ENCODE measurements at regions not wholly inside any gene's neighbourhood (a gene's known extent, or its start where the extent isn't known, plus 50 kb on each side); places are given as distances from the start of the nearest gene placed in this dataset.
A peak's percentile ranks its signal among the peaks of the same experiment; 100 is the strongest.

GRCh38 chr20:51335329-51335841 lies 207.1 kb downstream of the NFATC2 start:
- peak; percentile 50 for DNase-seq (ENCODE audit: low spot score)

DNA sequence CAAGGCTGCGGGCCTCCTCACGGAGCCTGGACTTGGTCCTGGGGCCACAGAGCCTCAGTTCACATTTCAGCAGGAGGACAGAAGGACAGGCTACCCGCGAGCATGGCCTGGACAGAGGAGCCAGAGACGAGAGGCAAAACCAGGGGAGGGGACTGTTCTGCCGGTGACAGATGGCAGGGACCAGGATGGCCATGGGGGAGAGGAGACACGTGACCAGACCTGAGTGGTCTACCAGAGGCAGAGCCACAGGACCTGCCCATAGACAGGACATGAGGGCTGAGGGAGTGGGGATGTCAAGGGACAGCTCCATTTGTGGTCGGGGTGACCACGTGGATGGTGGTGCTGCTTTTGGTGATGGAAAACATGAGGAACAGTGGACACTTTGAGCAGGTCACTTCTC lies 207.9 kb downstream of the NFATC2 start:
- DNase-seq (ENCODE audit: low spot score) = no peak

DNA sequence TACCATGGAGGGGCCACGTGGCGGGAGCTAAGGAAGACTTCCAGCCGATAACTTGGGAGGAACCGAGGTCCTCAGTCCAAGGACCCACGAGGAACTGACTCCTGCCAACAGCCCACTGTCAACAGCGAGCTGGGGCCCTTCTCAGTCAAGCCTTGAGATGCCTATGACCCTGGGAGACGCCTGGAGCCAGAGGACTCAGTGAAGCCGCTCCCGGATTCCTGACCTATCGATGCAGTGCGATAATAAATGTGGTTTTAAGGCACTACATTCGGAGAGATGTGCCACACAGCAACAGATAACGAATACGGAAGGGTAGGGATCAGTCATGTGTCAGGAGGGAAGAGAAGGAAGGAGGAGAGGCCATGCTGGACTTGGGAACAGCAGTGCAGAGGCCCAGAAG lies 208.5 kb downstream of the NFATC2 start:
- DNase-seq (ENCODE audit: low spot score) = no peak

DNA sequence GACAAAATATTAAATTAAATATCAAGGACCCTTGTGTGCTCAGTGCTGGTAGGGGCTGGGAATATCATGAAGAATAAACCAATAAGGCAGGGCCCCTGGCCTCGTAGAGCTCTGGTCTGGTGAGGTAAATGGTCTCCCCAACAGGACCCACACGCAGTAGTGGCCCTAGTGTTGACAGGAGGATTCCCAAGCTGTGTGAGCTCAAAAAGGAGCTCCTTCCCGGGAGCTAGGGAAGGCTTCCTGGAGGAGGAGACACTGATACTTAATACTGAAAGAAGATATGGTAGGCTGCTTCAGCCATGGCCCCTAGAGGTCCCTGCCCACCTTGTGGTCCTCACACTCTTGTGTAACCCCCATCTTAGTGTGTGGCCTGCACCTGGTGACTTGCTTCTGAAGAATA lies 209.1 kb downstream of the NFATC2 start:
- DNase-seq (ENCODE audit: low spot score) = no peak

GRCh38 chr20:51331481-51331880 lies 211.0 kb downstream of the NFATC2 start:
- DNase-seq (ENCODE audit: low spot score) = no peak

DNA sequence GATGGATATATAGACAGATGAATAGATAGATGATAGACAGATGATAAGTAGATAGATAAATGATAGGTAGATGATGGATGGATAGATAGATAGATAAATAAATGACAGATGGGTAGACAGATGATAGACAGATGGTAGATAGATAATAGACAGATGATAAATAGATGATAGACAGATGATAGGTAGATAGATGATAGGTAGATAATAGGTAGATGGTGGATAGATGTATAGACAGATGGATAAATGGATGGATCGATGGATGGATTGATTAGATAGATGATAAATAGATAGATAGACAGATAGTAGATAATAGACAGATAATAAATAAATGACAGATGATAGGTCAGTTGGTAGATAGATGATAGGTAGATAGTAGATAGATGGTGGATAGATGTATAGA lies 212.7 kb downstream of the NFATC2 start:
- DNase-seq (ENCODE audit: low spot score) = no peak

DNA sequence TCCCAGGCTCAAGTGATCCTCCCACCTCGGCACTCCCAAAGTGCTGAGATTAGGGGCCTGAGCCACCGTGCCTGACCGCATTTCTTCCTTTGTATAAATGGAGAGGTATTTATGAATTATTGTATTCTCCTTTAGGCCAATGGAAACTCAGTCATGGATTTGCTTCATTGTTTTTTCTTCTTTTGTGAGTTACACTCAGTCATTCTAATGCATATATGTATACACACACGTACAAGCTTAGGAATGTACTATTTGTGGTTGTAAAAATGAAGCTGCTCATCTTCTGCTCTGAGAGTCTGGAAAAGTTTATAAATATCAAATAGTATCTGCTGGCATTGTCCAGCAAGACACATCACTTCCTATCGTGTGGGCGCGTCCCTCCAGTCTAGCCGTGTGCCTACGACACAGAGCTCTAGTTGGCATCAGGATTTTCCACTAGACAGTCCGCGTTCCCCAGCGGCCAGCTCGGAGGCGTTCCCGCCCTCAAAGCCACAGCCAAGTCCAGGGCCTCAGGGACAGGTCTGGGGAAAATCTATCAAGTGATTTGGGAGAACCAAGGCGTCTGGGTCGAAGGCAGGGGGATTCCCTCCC lies 215.2 kb downstream of the NFATC2 start:
- DNase-seq (ENCODE audit: low spot score) = peak; percentile 37

GRCh38 chr20:51326201-51326819 lies 216.2 kb downstream of the NFATC2 start:
- peak; percentile 21 for DNase-seq (ENCODE audit: low spot score)

- DNase-seq (ENCODE audit: low spot score) = no peak
Measured at GRCh38 chr20:51322164-51322707, 220.3 kb downstream of the NFATC2 start.

GRCh38 chr20:51321343-51322163 lies 221.0 kb downstream of the NFATC2 start:
- DNase-seq (ENCODE audit: low spot score) = no peak

GRCh38 chr20:51319522-51319921 lies 223.0 kb downstream of the NFATC2 start:
- no peak for DNase-seq (ENCODE audit: low spot score)

- no peak for DNase-seq (ENCODE audit: low spot score)
Measured at GRCh38 chr20:51318058-51318949, 224.2 kb downstream of the NFATC2 start.

- no peak for DNase-seq (ENCODE audit: low spot score)
Measured at GRCh38 chr20:51315390-51315789, 227.1 kb downstream of the NFATC2 start.

GRCh38 chr20:51313358-51313827 lies 229.1 kb downstream of the NFATC2 start:
- DNase-seq (ENCODE audit: low spot score) = peak; percentile 24

GRCh38 chr20:51312480-51312783 lies 230.1 kb downstream of the NFATC2 start:
- DNase-seq (ENCODE audit: low spot score) = peak; percentile 49

- DNase-seq (ENCODE audit: low spot score) = peak; percentile 87
Measured at GRCh38 chr20:51311636-51312479, 230.7 kb downstream of the NFATC2 start.

- peak; percentile 55 for DNase-seq (ENCODE audit: low spot score)
Measured at GRCh38 chr20:51310216-51310615, 232.3 kb downstream of the NFATC2 start.

DNA sequence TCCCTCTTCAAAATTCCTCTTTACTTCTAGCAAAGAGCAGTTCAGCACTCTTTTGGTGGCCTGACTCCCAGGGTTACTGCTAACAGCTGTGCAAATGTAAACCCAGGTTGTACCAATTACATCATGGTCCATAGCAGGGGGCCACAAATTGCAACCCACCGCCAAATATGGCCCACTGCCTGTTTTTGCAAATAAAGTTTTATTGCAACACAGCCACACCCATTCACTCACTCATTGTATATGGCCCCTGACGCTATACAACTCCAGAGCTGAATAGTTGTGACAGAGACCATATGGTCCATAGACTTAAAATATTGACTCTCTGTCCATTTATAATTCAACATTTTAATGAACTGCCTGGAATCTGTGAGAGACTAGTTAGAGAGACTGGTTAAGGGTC lies 233.4 kb downstream of the NFATC2 start:
- DNase-seq (ENCODE audit: low spot score) = no peak

- DNase-seq (ENCODE audit: low spot score) = peak; percentile 79
Measured at GRCh38 chr20:51306521-51307358, 235.8 kb downstream of the NFATC2 start.
